SK-N-SH treated with all-trans-retinoic acid at 6 μM for 48 hours (cell line): ENCODE measurements at regions not wholly inside any gene's neighbourhood (a gene's known extent, or its start where the extent isn't known, plus 50 kb on each side); places are given as distances from the start of the nearest gene placed in this dataset.

Experiments used
- ATAC-seq: fragments of 200-7000 bp; cut with Tn5 transposase; 3 replicates; pipeline ENCODE4 v1.9.1; 2020; ENCODE audit warnings: mild to moderate bottlenecking, moderate library complexity
- ARNTL ChIP-seq: fragments of 450-650 bp; formaldehyde crosslinking; IDR thresholded peaks from 2 replicates; pipeline ENCODE4 v1.5.0; 2020; ENCODE audit warnings: low read depth, mild to moderate bottlenecking, moderate library complexity, borderline replicate concordance
- BACH2 ChIP-seq: fragments of 250-450 bp; sonication (Bioruptor Pico); IDR thresholded peaks from 2 replicates; pipeline ENCODE4 v1.9.0; 2021; ENCODE audit warnings: mild to moderate bottlenecking, borderline replicate concordance
- CREB5 ChIP-seq: fragments of 250-450 bp; sonication (Bioruptor Pico); IDR thresholded peaks from 2 replicates; pipeline ENCODE4 v1.5.1; 2020; ENCODE audit warnings: low read depth, mild to moderate bottlenecking, moderate library complexity
- CSDC2 ChIP-seq: fragments of 250-450 bp; sonication (Bioruptor Pico); IDR thresholded peaks from 2 replicates; pipeline ENCODE4 v1.5.0; 2020; ENCODE audit warnings: mild to moderate bottlenecking, moderate library complexity
- CSRNP3 ChIP-seq: fragments of 250-450 bp; sonication (Bioruptor Pico); IDR thresholded peaks from 2 replicates; pipeline ENCODE4 v1.5.1; 2021; ENCODE audit warnings: mild to moderate bottlenecking, moderate library complexity
- ESRRG ChIP-seq: fragments of 250-450 bp; sonication (Bioruptor Pico); IDR thresholded peaks from 2 replicates; pipeline ENCODE4 v1.6.1; 2021; ENCODE audit warnings: mild to moderate bottlenecking
- GLIS3 ChIP-seq: fragments of 250-450 bp; sonication (Bioruptor Pico); IDR thresholded peaks from 2 replicates; pipeline ENCODE4 v1.5.0; 2020; ENCODE audit warnings: mild to moderate bottlenecking, moderate library complexity
- ISL1 ChIP-seq: fragments of 250-450 bp; sonication (Bioruptor Pico); IDR thresholded peaks from 2 replicates; pipeline ENCODE4 v2.1.2; 2022; ENCODE audit warnings: mild to moderate bottlenecking, moderate library complexity
- OSR1 ChIP-seq: fragments of 250-450 bp; sonication (Bioruptor Pico); IDR thresholded peaks from 2 replicates; pipeline ENCODE4 v1.8.0; 2022; ENCODE audit warnings: moderate library complexity, mild to moderate bottlenecking, inconsistent platforms
- PATZ1 ChIP-seq: fragments of 250-450 bp; sonication (Bioruptor Pico); IDR thresholded peaks from 2 replicates; pipeline ENCODE4 v1.8.0; 2020; ENCODE audit warnings: mild to moderate bottlenecking, moderate library complexity, borderline replicate concordance
- POU6F1 ChIP-seq: fragments of 250-450 bp; sonication (Bioruptor Pico); IDR thresholded peaks from 2 replicates; pipeline ENCODE4 v1.8.0; 2021; ENCODE audit warnings: low read depth, mild to moderate bottlenecking, moderate library complexity, borderline replicate concordance
- PPARA ChIP-seq: fragments of 250-450 bp; sonication (Bioruptor Pico); IDR thresholded peaks from 2 replicates; pipeline ENCODE4 v1.5.0; 2020; ENCODE audit warnings: mild to moderate bottlenecking, borderline replicate concordance
- RARB ChIP-seq: fragments of 250-450 bp; sonication (Bioruptor Pico); IDR thresholded peaks from 2 replicates; pipeline ENCODE4 v1.8.0; 2021; ENCODE audit warnings: mild to moderate bottlenecking, moderate library complexity
- SNAI2 ChIP-seq: fragments of 250-450 bp; sonication (Bioruptor Pico); IDR thresholded peaks from 2 replicates; pipeline ENCODE4 v1.5.0; 2020; ENCODE audit warnings: mild to moderate bottlenecking, moderate library complexity
- TCF4 ChIP-seq: fragments of 250-450 bp; sonication (Bioruptor Pico); IDR thresholded peaks from 2 replicates; pipeline ENCODE4 v1.8.0; 2021; ENCODE audit warnings: mild to moderate bottlenecking, moderate library complexity, borderline replicate concordance
- TOX ChIP-seq: fragments of 250-450 bp; sonication (Bioruptor Pico); IDR thresholded peaks from 2 replicates; pipeline ENCODE4 v1.8.0; 2021; ENCODE audit warnings: mild to moderate bottlenecking, moderate library complexity, borderline replicate concordance
- TSHZ2 ChIP-seq: fragments of 250-450 bp; sonication (Bioruptor Pico); IDR thresholded peaks from 2 replicates; pipeline ENCODE4 v1.5.0; 2020; ENCODE audit warnings: mild to moderate bottlenecking, moderate library complexity
- ZC3H10 ChIP-seq: fragments of 250-450 bp; sonication (Bioruptor Pico); IDR thresholded peaks from 2 replicates; pipeline ENCODE4 v1.5.1; 2021; ENCODE audit warnings: mild to moderate bottlenecking, moderate library complexity
- ZFP3 ChIP-seq: fragments of 250-450 bp; sonication (Bioruptor Pico); IDR thresholded peaks from 2 replicates; pipeline ENCODE4 v1.5.0; 2020; ENCODE audit warnings: mild to moderate bottlenecking, moderate library complexity
- ZFP30 ChIP-seq: fragments of 450-650 bp; formaldehyde crosslinking; IDR thresholded peaks from 2 replicates; pipeline ENCODE4 v1.5.0; 2022; ENCODE audit warnings: mild to moderate bottlenecking, moderate library complexity
- ZNF70 ChIP-seq: fragments of 450-650 bp; formaldehyde crosslinking; IDR thresholded peaks from 2 replicates; pipeline ENCODE4 v1.5.0; 2020; ENCODE audit warnings: mild to moderate bottlenecking, moderate library complexity
- ZNF8 ChIP-seq: fragments of 450-650 bp; formaldehyde crosslinking; IDR thresholded peaks from 2 replicates; pipeline ENCODE4 v1.5.0; 2020; ENCODE audit warnings: mild to moderate bottlenecking, moderate library complexity

GRCh38 chr13:80059789-80060188 lies 281.1 kb downstream of the SPRY2 start:
- TF ChIP-seq CSDC2 (CRISPR knock-in tag) (no peak), ESRRG (CRISPR knock-in tag) (no peak), PATZ1 (CRISPR knock-in tag) (no peak), GLIS3 (CRISPR knock-in tag) (no peak), ZFP30 (CRISPR knock-in tag) (no peak), SNAI2 (CRISPR knock-in tag) (no peak), OSR1 (CRISPR knock-in tag) (no peak), ZC3H10 (no peak), ARNTL (CRISPR knock-in tag) (no peak), PPARA (CRISPR knock-in tag) (no peak), RARB (no peak)
- ATAC-seq = no peak

- no peak for TF ChIP-seq ZFP3 (CRISPR knock-in tag)
- TF ChIP-seq CREB5 (CRISPR knock-in tag) = no peak
- TF ChIP-seq POU6F1 (CRISPR knock-in tag) = no peak
- TF ChIP-seq ISL1 (CRISPR knock-in tag) = no peak
- no peak for TF ChIP-seq RARB
- no peak for TF ChIP-seq OSR1 (CRISPR knock-in tag)
- no peak for TF ChIP-seq GLIS3 (CRISPR knock-in tag)
- no peak for TF ChIP-seq ZNF70 (CRISPR knock-in tag)
- no peak for TF ChIP-seq ARNTL (CRISPR knock-in tag)
- no peak for TF ChIP-seq CSRNP3 (CRISPR knock-in tag)
- no peak for TF ChIP-seq SNAI2 (CRISPR knock-in tag)
- TF ChIP-seq PPARA (CRISPR knock-in tag) = no peak
- no peak for TF ChIP-seq TSHZ2 (CRISPR knock-in tag)
- no peak for TF ChIP-seq PATZ1 (CRISPR knock-in tag)
- TF ChIP-seq CSDC2 (CRISPR knock-in tag) = no peak
- no peak for TF ChIP-seq ESRRG (CRISPR knock-in tag)
- no peak for ATAC-seq
Measured at GRCh38 chr13:80058626-80059025, 282.3 kb downstream of the SPRY2 start.

GRCh38 chr13:80055847-80056246 lies 285.1 kb downstream of the SPRY2 start:
- ATAC-seq = peak; percentile 53; the same call in 2 of the 3 replicates
- no peak for TF ChIP-seq ZNF8 (CRISPR knock-in tag)
- TF ChIP-seq PPARA (CRISPR knock-in tag) = no peak
- no peak for TF ChIP-seq ZFP30 (CRISPR knock-in tag)
- TF ChIP-seq RARB = no peak
- TF ChIP-seq ZNF70 (CRISPR knock-in tag) = no peak
- no peak for TF ChIP-seq ZFP3 (CRISPR knock-in tag)
- TF ChIP-seq TOX (CRISPR knock-in tag) = no peak
- no peak; the same call in 1 of the 2 replicates for TF ChIP-seq ISL1 (CRISPR knock-in tag)
- TF ChIP-seq TSHZ2 (CRISPR knock-in tag) = no peak
- TF ChIP-seq BACH2 (CRISPR knock-in tag) = no peak
- TF ChIP-seq ZC3H10 = no peak
- no peak for TF ChIP-seq ARNTL (CRISPR knock-in tag)
- no peak for TF ChIP-seq CSDC2 (CRISPR knock-in tag)
- no peak for TF ChIP-seq TCF4 (CRISPR knock-in tag)
- no peak for TF ChIP-seq GLIS3 (CRISPR knock-in tag)
